ENCODE measurements at regions not wholly inside any gene's neighbourhood (a gene's known extent, or its start where the extent isn't known, plus 50 kb on each side); places are given as distances from the start of the nearest gene placed in this dataset.

- no peak overlapping the region for H3K4me3 ChIP-seq (ENCODE audit: low read depth, low read length)
- TF ChIP-seq, protein P1, sequence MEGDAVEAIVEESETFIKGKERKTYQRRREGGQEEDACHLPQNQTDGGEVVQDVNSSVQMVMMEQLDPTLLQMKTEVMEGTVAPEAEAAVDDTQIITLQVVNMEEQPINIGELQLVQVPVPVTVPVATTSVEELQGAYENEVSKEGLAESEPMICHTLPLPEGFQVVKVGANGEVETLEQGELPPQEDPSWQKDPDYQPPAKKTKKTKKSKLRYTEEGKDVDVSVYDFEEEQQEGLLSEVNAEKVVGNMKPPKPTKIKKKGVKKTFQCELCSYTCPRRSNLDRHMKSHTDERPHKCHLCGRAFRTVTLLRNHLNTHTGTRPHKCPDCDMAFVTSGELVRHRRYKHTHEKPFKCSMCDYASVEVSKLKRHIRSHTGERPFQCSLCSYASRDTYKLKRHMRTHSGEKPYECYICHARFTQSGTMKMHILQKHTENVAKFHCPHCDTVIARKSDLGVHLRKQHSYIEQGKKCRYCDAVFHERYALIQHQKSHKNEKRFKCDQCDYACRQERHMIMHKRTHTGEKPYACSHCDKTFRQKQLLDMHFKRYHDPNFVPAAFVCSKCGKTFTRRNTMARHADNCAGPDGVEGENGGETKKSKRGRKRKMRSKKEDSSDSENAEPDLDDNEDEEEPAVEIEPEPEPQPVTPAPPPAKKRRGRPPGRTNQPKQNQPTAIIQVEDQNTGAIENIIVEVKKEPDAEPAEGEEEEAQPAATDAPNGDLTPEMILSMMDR (IDR thresholded peaks at IDR 0.05; ENCODE audit: low read depth, low read length), result no peak
Measured at GRCh38 chr2:236940497-236940896, 145.2 kb upstream of the COPS8 start.

DNA sequence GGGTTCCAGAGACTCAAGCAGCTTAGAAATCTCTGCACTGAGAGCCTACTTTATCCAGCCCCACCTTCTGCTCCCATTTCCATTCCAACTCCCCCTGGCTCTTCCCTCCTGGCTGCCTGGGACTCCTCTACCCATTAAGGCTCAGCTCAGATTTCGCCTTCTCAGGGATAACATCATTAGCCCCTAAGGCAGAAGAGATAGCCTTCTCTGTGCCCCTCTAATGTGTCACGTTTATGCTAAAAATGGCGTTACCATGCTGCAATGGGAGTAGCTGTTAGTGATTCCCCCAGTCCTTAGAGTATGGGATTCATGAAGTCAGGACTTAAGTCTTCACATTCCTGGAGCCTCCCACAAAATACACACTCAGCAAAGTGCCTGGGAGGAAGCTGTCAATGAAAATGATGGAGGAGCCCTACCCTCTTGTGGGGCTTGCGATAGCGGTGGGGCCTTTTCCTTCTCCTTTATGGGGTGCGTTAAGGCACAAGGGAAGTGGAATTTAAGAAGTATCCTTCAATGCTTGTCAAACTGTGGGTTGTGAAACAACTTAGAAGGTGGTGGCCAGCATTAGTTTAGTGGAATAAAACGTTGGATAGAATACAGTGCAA lies 144.7 kb upstream of the COPS8 start:
- no peak overlapping the region for H3K4me3 ChIP-seq (ENCODE audit: low read depth, low read length)
- TF ChIP-seq, protein P1 (IDR thresholded peaks at IDR 0.05; ENCODE audit: low read depth, low read length), result no peak

DNA sequence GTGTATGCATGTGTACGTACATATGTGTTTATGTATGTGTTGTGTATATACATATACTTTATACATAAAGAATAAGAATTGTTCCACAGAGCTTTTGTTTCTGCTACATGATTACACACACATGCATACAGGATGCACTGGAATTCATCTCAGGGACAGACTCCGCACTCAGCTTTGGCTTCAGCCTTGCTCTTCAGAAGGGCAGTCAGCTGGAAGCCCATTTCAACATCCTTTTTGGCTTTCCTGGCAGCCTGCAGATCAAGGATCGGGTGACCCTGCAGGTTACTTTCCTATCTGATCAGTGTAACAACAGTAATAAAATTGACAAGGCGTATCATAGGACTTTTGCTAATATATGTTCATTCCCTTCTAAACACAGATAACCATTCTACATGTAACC lies 144.1 kb upstream of the COPS8 start:
- H3K4me3 ChIP-seq (ENCODE audit: low read depth, low read length), result no peak overlapping the region
- TF ChIP-seq, protein P1 (IDR thresholded peaks at IDR 0.05; ENCODE audit: low read depth, low read length), result no peak

- H3K4me3 ChIP-seq (ENCODE audit: low read depth, low read length), result no peak overlapping the region
- TF ChIP-seq, protein P1 (IDR thresholded peaks at IDR 0.05; ENCODE audit: low read depth, low read length), result no peak
Measured at GRCh38 chr2:236942554-236942953, 143.1 kb upstream of the COPS8 start.

DNA sequence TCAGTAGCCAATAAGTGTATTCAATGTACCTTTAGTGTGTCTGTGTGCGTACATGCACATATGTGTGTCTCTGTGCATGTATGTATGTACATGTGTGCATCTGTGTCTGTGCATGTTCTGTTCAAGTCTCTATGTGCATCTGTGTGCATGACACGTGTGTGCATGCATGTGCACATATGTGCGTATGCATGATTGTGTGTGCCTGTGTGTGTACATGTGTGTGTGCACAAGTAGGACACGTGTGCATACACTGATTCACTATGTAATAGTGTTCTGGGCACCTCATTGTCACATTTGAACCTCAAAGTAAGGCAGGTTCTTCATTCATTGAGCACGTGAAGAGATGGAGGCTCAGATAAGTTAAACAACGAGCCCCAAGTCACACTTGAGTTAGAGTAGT lies 142.6 kb upstream of the COPS8 start:
- TF ChIP-seq, protein P1 (IDR thresholded peaks at IDR 0.05; ENCODE audit: low read depth, low read length), result no peak
- no peak overlapping the region for H3K4me3 ChIP-seq (ENCODE audit: low read depth, low read length)

DNA sequence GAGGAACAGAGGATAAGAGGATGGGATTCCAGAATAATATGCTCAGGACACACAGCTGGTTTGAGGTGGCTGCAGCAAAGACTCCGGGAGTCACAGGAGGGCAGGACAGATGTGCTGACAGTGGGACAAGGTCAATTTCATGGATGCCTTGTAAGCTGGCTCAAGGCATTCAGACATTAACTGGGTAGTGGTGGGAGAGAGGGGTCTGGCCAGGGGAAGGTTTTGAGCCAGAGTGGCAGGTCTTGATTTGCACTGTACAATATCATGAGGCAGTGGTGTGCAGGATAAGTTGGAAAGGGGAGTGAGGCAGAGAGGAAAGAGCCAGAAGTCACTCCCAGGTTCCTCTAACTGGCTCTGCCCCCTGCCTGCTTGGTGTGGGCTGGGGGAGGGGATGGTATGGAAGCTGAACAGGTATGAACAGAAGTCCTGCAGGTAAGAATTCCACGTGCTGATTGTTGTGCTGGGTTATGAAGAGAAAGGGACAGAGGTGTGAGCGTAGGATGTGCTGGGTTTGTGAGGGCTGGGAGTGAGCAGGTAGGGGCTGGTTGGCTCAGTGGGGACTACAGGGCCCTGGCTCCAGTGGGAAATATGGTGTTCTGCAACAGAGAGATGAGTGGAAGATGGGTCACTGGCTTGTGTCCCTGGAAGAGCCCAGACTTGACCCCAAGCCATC lies 141.7 kb upstream of the COPS8 start:
- no peak overlapping the region for H3K4me3 ChIP-seq (ENCODE audit: low read depth, low read length)
- TF ChIP-seq, protein P1 (IDR thresholded peaks at IDR 0.05; ENCODE audit: low read depth, low read length), result no peak

- TF ChIP-seq, protein P1 (IDR thresholded peaks at IDR 0.05; ENCODE audit: low read depth, low read length), result no peak
- no peak overlapping the region for H3K4me3 ChIP-seq (ENCODE audit: low read depth, low read length)
Measured at GRCh38 chr2:236944561-236944960, 141.1 kb upstream of the COPS8 start.

Data from WI38 (cell line).